Effector memory CD4-positive, alpha-beta T cell (primary cell): ENCODE measurements at regions not wholly inside any gene's neighbourhood (a gene's known extent, or its start where the extent isn't known, plus 50 kb on each side); places are given as distances from the start of the nearest gene placed in this dataset.

Experiments
- DNase-seq, 3 donors: peaks; one replicate each; pipeline ENCODE4 v3.0.0-alpha.2; 2020
- H3K27ac ChIP-seq: 2 replicates; pipeline ENCODE4 v1.7.0; 2013; ENCODE audit warnings: mild to moderate bottlenecking, low read length, moderate library complexity; ENCODE audit not compliant: insufficient read depth, poor library complexity, severe bottlenecking
- H3K27me3 ChIP-seq: replicated peaks from 2 replicates; pipeline ENCODE4 v1.7.0; 2013; ENCODE audit warnings: mild to moderate bottlenecking, low read length; ENCODE audit not compliant: insufficient read depth, control insufficient read depth, poor library complexity, severe bottlenecking
- H3K36me3 ChIP-seq: 2 replicates; pipeline ENCODE4 v1.7.0; 2013; ENCODE audit warnings: mild to moderate bottlenecking, low read length, moderate library complexity; ENCODE audit not compliant: control insufficient read depth, insufficient read depth
- H3K4me1 ChIP-seq: 2 replicates; pipeline ENCODE4 v1.7.0; 2013; ENCODE audit warnings: low read length, mild to moderate bottlenecking; ENCODE audit not compliant: control insufficient read depth, insufficient read depth, poor library complexity, severe bottlenecking
- H3K4me3 ChIP-seq: 2 replicates; pipeline ENCODE4 v1.7.0; 2013; ENCODE audit warnings: low read length, low read depth, mild to moderate bottlenecking; ENCODE audit not compliant: insufficient read depth, poor library complexity, severe bottlenecking
- H3K9me3 ChIP-seq: 2 replicates; pipeline ENCODE4 v1.7.0; 2013; ENCODE audit warnings: mild to moderate bottlenecking, low read length, moderate library complexity; ENCODE audit not compliant: control insufficient read depth

DNA sequence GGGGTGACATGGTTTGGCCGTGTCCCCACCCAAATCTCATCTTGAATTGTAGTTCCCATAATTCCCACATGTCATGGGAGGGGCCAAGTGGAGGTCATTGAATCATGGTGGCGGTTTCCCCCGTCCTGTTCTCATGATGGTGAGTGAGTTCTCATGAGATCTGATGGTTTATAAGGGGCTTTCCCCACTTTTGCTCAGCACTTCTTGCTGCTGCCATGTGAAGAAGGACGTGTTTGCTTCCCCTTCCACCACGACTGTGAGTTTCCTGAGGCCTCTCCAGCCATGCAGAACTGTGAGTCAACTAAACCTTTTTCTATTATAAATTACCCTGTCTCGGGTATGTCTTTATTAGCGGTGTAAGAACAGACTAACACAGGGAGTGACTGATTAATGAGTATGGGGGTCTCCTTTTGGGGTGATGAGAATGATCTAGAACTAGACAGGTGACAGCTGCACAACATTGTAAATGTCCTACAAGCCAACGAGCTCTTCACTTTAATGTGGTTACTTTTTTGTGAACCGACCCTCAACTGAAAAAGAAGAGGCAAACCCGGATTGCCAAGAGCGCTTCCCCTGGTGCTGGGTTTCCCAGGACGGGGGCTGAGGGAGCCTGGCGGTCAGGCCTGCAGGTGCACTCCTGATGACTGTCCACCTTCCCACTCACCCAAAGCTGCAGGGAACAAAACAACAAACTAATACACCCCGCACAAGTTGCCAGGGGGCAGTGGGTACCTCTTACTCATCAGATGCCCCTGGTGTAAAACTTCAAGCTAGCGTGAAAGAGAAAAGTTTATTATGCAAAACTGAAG is 90.1 kb downstream of the NCOR2 start:
- Histone ChIP-seq H3K4me1 (peaks cover 8% of the 10 kb centered on the region), H3K27ac (no peak overlapping the region), H3K27me3 (no peaks in the 10 kb centered on the region), H3K9me3 (no peaks in the 10 kb centered on the region), H3K36me3 (peaks cover 26% of the 10 kb centered on the region), H3K4me3 (no peak overlapping the region)
- no peak for DNase-seq

DNA sequence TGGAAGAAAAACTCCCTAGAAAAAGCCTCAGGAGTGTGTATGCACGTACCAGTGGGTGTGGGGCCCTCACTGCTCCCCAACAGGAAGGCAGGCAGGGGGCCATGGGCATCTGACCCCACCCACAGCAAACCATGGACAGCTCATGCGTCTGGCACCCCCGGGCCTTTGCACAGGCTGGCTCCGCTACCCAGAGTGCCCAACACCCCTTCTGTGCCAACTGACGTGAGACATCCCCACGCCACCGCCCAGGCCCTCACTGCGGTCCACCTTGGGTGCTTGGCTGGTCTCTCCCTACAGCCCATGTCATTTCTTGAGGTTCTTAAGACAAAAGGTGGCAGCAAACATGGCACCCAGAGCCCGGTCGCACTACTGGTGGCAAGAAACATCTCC is 91.4 kb downstream of the NCOR2 start:
- peaks cover 34% of the 10 kb centered on the region for H3K36me3 ChIP-seq
- H3K27me3 ChIP-seq, result no peaks in the 10 kb centered on the region
- peaks cover 8% of the 10 kb centered on the region for H3K4me1 ChIP-seq
- no peak overlapping the region for H3K4me3 ChIP-seq
- no peak overlapping the region for H3K27ac ChIP-seq
- DNase-seq, result no peak
- H3K9me3 ChIP-seq, result no peaks in the 10 kb centered on the region

DNA sequence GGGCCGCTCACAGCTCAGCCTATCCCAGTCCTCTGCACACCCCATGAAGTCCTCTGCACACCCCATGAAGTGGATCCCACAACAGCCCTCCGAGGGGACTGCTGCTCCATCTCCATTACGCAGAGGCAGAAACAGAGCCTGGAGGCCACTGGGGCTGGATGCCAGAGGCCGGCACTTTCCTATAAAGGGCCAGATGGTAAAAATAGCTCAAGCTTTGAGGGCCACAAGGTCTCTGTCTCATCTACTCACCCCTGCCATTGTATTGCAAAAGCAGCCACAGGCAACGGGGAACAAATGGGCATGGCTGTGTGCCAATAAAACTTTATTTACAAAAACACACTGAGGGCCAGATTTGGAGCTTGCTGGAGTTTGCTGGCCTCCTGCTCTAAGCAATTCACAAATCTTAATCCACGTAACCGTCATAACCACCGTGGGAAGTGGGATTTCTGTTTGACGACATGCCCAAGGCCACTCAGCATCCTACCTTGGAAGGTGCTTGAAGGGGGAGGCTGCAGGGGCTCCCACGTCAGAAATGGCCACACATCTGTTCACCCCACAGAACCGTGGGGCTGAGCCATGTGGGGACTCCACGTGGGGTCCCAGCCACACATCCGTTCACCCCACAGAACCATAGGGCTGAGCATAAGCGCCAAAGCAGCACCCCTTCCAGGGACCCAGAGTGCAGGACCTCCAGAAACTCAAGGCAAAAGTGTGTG is 92.0 kb downstream of the NCOR2 start:
- H3K4me1 ChIP-seq, result peaks cover 7% of the 10 kb centered on the region
- no peaks in the 10 kb centered on the region for H3K9me3 ChIP-seq
- H3K27ac ChIP-seq, result no peak overlapping the region
- no peak overlapping the region for H3K4me3 ChIP-seq
- DNase-seq, result no peak
- no peaks in the 10 kb centered on the region for H3K27me3 ChIP-seq
- H3K36me3 ChIP-seq, result peaks cover 34% of the 10 kb centered on the region

GRCh38 chr12:124474709-124475108 is 92.7 kb downstream of the NCOR2 start:
- Histone ChIP-seq H3K4me3 (no peak overlapping the region), H3K4me1 (no peaks in the 10 kb centered on the region), H3K27ac (no peak overlapping the region), H3K36me3 (peaks cover 34% of the 10 kb centered on the region), H3K27me3 (no peaks in the 10 kb centered on the region), H3K9me3 (no peaks in the 10 kb centered on the region)
- DNase-seq, result no peak

DNA sequence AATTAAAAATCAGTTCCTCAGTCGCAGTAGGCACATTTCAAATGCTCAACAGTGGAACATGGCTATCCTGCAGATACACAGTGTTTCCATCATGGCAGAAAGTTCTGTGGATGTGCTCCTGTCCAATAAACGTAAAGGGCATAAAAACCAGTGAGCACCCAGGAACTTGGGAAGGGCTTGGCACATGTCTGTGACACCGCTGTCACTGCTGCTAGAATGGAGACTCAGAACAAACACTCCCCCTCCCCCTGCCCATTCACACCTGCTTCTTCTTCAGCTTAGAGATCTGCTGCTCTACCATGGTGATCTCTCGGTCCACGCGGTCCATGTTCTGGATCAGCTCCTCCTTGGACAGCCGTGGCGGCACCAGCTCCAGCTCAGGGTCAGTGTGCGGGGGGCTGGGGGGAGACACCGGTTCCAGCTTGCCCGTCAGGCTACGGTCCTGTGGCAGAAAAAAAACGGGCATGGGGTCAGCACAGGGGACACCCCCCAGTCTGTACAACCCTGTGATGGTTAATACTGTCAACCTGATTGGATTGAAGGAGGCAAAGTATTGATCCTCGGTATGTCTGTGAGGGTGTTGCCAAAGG is 94.6 kb downstream of the NCOR2 start:
- Histone ChIP-seq H3K27ac (no peak overlapping the region), H3K36me3 (peaks cover 31% of the 10 kb centered on the region), H3K4me1 (no peaks in the 10 kb centered on the region), H3K4me3 (no peak overlapping the region), H3K9me3 (no peaks in the 10 kb centered on the region), H3K27me3 (no peaks in the 10 kb centered on the region)
- DNase-seq, result no peak

DNA sequence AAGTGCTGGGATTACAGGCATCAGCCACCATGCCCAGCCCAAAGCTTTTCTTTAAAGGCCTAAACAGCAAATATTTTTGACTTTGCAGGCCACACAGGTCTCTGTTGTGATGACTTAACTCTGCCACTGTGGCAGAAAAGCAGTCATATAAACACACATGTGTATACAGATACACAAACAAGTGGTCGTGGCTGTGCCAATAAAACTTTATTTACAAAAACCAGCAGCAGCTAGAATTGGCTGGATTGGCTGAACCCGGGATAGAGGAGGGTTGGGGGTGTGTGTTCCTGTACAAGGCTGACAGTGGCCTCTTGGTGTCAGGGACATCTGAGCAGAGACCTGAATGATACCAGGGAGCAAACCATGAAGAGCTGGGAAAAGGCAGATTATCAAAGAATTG is 95.6 kb downstream of the NCOR2 start:
- Histone ChIP-seq H3K9me3 (no peaks in the 10 kb centered on the region), H3K36me3 (peaks cover 26% of the 10 kb centered on the region), H3K27me3 (no peaks in the 10 kb centered on the region), H3K4me1 (peaks cover 3% of the 10 kb centered on the region), H3K27ac (no peak overlapping the region), H3K4me3 (no peak overlapping the region)
- DNase-seq, result no peak

- H3K9me3 ChIP-seq, result no peaks in the 10 kb centered on the region
- H3K4me3 ChIP-seq, result no peak overlapping the region
- peaks cover 19% of the 10 kb centered on the region for H3K36me3 ChIP-seq
- H3K27me3 ChIP-seq, result no peaks in the 10 kb centered on the region
- DNase-seq, result no peak
- peaks cover 11% of the 10 kb centered on the region for H3K4me1 ChIP-seq
- H3K27ac ChIP-seq, result no peak overlapping the region
Measured at GRCh38 chr12:124470806-124471205, 96.6 kb downstream of the NCOR2 start.

DNA sequence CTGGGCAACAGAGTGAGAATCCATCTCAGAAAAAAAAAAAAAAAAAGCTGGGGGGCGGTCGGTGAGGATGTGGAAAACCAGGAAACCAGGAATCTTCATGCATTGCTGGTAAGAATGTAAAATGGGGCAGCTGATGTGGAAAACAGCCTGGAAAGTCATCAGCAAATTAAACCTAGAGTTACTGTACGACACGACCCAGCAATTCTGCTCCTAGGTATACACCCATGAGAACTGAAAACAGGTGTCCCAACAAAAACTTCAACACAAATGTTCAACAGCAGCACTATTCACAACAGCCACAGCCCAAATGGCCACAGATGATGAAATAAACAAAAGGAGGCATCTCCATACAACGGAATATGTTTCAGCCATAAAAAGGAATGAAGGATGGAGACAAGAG is 97.3 kb downstream of the NCOR2 start:
- Histone ChIP-seq H3K36me3 (peaks cover 16% of the 10 kb centered on the region), H3K27ac (no peak overlapping the region), H3K4me3 (no peak overlapping the region), H3K4me1 (peaks cover 18% of the 10 kb centered on the region), H3K9me3 (no peaks in the 10 kb centered on the region), H3K27me3 (no peaks in the 10 kb centered on the region)
- DNase-seq, result no peak

DNA sequence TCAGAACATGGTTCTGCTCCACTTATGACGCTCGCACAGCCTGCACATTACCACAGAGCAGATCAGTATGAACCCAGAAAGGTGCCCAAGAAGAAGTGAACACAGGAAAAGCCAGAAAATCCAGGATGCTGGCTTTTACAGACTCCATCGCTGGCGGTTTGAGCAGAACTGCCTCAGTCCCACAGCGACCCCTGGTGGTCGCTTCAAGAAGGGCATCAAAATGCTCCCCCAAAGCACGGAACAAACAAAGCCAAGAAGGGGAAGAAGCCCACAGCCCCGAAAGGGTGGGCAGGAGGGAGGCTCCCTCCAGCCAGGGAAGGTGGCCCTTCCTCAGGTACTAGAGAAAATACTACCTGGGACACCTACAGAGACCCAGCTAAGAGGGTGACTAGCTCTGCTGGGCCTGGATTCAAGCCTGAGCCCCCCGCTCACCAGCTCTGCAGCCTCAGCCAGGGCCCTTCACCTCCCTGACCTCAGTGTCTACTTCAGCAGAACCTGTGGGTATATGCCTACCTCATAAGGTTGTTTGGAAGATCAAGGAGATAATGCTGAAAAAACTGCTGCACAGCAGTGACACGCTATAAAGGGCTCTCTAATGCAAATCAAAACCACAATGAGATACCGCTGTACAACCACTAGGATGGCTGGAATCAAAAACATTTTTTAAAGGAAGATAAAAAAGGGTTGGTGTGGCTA is 98.1 kb downstream of the NCOR2 start:
- DNase-seq, result peak in 2 of 3 donors; percentile 21 to 30

More for the DNA sequence above, 98.1 kb downstream of the NCOR2 start:
- no peaks in the 10 kb centered on the region for H3K9me3 ChIP-seq
- peaks cover 16% of the 10 kb centered on the region for H3K36me3 ChIP-seq
- no peak overlapping the region for H3K27ac ChIP-seq
- no peaks in the 10 kb centered on the region for H3K27me3 ChIP-seq
- peaks cover 18% of the 10 kb centered on the region for H3K4me1 ChIP-seq
- no peak overlapping the region for H3K4me3 ChIP-seq
